ENCODE measurements at regions not wholly inside any gene's neighbourhood (a gene's known extent, or its start where the extent isn't known, plus 50 kb on each side); places are given as distances from the start of the nearest gene placed in this dataset.

- TF ChIP-seq JDP2 (CRISPR knock-in tag; IDR thresholded peaks at IDR 0.05; ENCODE audit: borderline replicate concordance), result no peak
- TF ChIP-seq BCL6 (CRISPR knock-in tag; IDR thresholded peaks at IDR 0.05), result no peak
- no peak for TF ChIP-seq ZNF597 (CRISPR knock-in tag; IDR thresholded peaks at IDR 0.05)
- TF ChIP-seq ZNF564 (CRISPR knock-in tag; IDR thresholded peaks at IDR 0.05), result no peak
- TF ChIP-seq ZNF672 (CRISPR knock-in tag; IDR thresholded peaks at IDR 0.05), result no peak
- TF ChIP-seq ZNF766 (CRISPR knock-in tag; IDR thresholded peaks at IDR 0.05; ENCODE audit: borderline replicate concordance), result no peak
- no peak for TF ChIP-seq AKAP8 (CRISPR knock-in tag; IDR thresholded peaks at IDR 0.05)
- TF ChIP-seq ETV6 (CRISPR knock-in tag; conservative IDR thresholded peaks at IDR 0.05), result no peak
- TF ChIP-seq PHF21A (CRISPR knock-in tag; IDR thresholded peaks at IDR 0.05), result no peak
- TF ChIP-seq ZNF746 (CRISPR knock-in tag; IDR thresholded peaks at IDR 0.05), result no peak
- no peak for TF ChIP-seq MXD1 (CRISPR knock-in tag; IDR thresholded peaks at IDR 0.05)
Observed at GRCh38 chr11:121775276-121775675, 322.5 kb upstream of the SORL1-AS1 start (continued).

GRCh38 chr11:121773076-121773475 lies 320.3 kb upstream of the SORL1-AS1 start:
- DNase-seq (ENCODE audit: low spot score) (no peak), ATAC-seq (no peak), FAIRE-seq (no peak)
- WGBS (ENCODE audit: low lambda C conversion rate), result 88% methylated on average over 2 of the region's 2 CpGs
- no peak overlapping the region for H3K4me2 ChIP-seq (ENCODE audit: low read depth, low read length)
- no peak overlapping the region for H3K4me3 ChIP-seq (replicated peaks in 1 of 3; ENCODE audit: insufficient read depth in 1 of 3, low read depth in 2 of 3, low read length in 3 of 3)
- no peak overlapping the region for H2AFZ ChIP-seq (ENCODE audit: low read length)
- CTCF ChIA-PET (ENCODE audit: low intra/inter-chr PET ratio, low total read pairs), result no interaction called here
- no peaks in the 10 kb centered on the region for H3K9me3 ChIP-seq (ENCODE audit: low read length)
- BruUV-seq (replicated peaks), result no TSS peak
- no peaks in the 10 kb centered on the region for H3K79me2 ChIP-seq (ENCODE audit: insufficient read depth, low read length)
- H3K27me3 ChIP-seq (ENCODE audit: control insufficient read depth in 1 of 2, insufficient read depth in 2 of 2, low read length in 2 of 2), result no peaks in the 10 kb centered on the region; a peak in 3 of 5 replicates
- intact Hi-C loops (cut with micrococcal nuclease; ENCODE audit: unreplicated experiment) (no loop called here), in situ Hi-C loops (cut with HindIII; ENCODE audit: extremely low pct_ligation_motif_present, low pct_unique_long_range_greater_than_20kb) (no loop called here)
- H3K4me1 ChIP-seq (ENCODE audit: insufficient read depth, low read length), result no peaks in the 10 kb centered on the region
- H3K27ac ChIP-seq (ENCODE audit: extremely low read length, insufficient read depth, low read length), result no peak overlapping the region
- H3K36me3 ChIP-seq (replicated peaks in 1 of 2; ENCODE audit: control insufficient read depth in 1 of 2, insufficient read depth in 2 of 2, low read length in 2 of 2), result no peaks in the 10 kb centered on the region
- no peak for TF ChIP-seq ZNF615 (CRISPR knock-in tag; IDR thresholded peaks at IDR 0.05; ENCODE audit: borderline replicate concordance)
- TF ChIP-seq AFF4 (CRISPR knock-in tag; IDR thresholded peaks at IDR 0.05), result no peak
- no peak for TF ChIP-seq ARID3A (IDR thresholded peaks at IDR 0.05; ENCODE audit: low read depth, low read length)
- TF ChIP-seq ZNF75D (CRISPR knock-in tag; IDR thresholded peaks at IDR 0.05; ENCODE audit: borderline replicate concordance), result no peak
- POLR2A ChIA-PET, result no interaction called here
- H4K20me1 ChIP-seq (ENCODE audit: insufficient read depth, low read length), result no peaks in the 10 kb centered on the region
- no peak overlapping the region for H3K9ac ChIP-seq (ENCODE audit: insufficient read depth, low read depth, low read length)

Measured in HepG2 (cell line).